ENCODE measurements at regions not wholly inside any gene's neighbourhood (a gene's known extent, or its start where the extent isn't known, plus 50 kb on each side); places are given as distances from the start of the nearest gene placed in this dataset.

- Histone ChIP-seq H3K36me3 (ENCODE audit: control insufficient read depth, insufficient read depth, low read length) (no peaks in the 10 kb centered on the region), H3K27ac (ENCODE audit: low read length) (no peak overlapping the region), H3K9me3 (ENCODE audit: control insufficient read depth, insufficient read depth, low read length) (no peaks in the 10 kb centered on the region), H3K4me3 (ENCODE audit: low read length) (no peak overlapping the region), H3K27me3 (ENCODE audit: control insufficient read depth, insufficient read depth, low read length) (no peaks in the 10 kb centered on the region), H3K4me1 (ENCODE audit: control insufficient read depth, insufficient read depth, low read length) (no peaks in the 10 kb centered on the region)
- Mint-ChIP-seq H3K4me1 (no peaks in the 10 kb centered on the region), H3K27ac (no peak overlapping the region), H3K4me3 (no peak overlapping the region), H3K27me3 (ENCODE audit: low read depth in 2 of 2) (no peaks in the 10 kb centered on the region), H3K9me3 (no peaks in the 10 kb centered on the region), H3K36me3 (no peaks in the 10 kb centered on the region)
- no peak for DNase-seq
- no peak for ATAC-seq
- TF ChIP-seq CTCF (IDR thresholded peaks at IDR 0.05), result no peak
- WGBS (ENCODE audit: insufficient coverage), result 91% methylated on average over 2 of the region's 3 CpGs
- intact Hi-C loops (cut with micrococcal nuclease), result no loop called here
These were observed 173.1 kb downstream of the ETNK1 start for GRCh38 chr12:22798116-22798515.

- ATAC-seq (no peak), DNase-seq (no peak)
- Histone ChIP-seq H3K4me3 (ENCODE audit: low read length) (no peak overlapping the region), H3K4me1 (ENCODE audit: control insufficient read depth, insufficient read depth, low read length) (no peaks in the 10 kb centered on the region), H3K36me3 (ENCODE audit: control insufficient read depth, insufficient read depth, low read length) (no peaks in the 10 kb centered on the region), H3K9me3 (ENCODE audit: control insufficient read depth, insufficient read depth, low read length) (no peaks in the 10 kb centered on the region), H3K27ac (ENCODE audit: low read length) (no peak overlapping the region), H3K27me3 (ENCODE audit: control insufficient read depth, insufficient read depth, low read length) (no peaks in the 10 kb centered on the region)
- intact Hi-C loops (cut with micrococcal nuclease), result no loop called here
- Mint-ChIP-seq H3K4me3 (no peak overlapping the region), H3K27me3 (ENCODE audit: low read depth in 2 of 2) (no peaks in the 10 kb centered on the region), H3K4me1 (no peaks in the 10 kb centered on the region), H3K36me3 (no peaks in the 10 kb centered on the region), H3K27ac (no peak overlapping the region), H3K9me3 (no peaks in the 10 kb centered on the region)
- WGBS (ENCODE audit: insufficient coverage), result 68% methylated on average over 1 of the region's 2 CpGs
- no peak for TF ChIP-seq CTCF (IDR thresholded peaks at IDR 0.05)
These were observed 174.5 kb downstream of the ETNK1 start for GRCh38 chr12:22799503-22799902.

- no peak for TF ChIP-seq CTCF (IDR thresholded peaks at IDR 0.05)
- H3K27me3 Mint-ChIP-seq (ENCODE audit: low read depth in 2 of 2), result no peaks in the 10 kb centered on the region
- intact Hi-C loops (cut with micrococcal nuclease), result no loop called here
- H3K27ac Mint-ChIP-seq, result no peak overlapping the region
- H3K9me3 ChIP-seq (ENCODE audit: control insufficient read depth, insufficient read depth, low read length), result no peaks in the 10 kb centered on the region
- no peaks in the 10 kb centered on the region for H3K4me1 ChIP-seq (ENCODE audit: control insufficient read depth, insufficient read depth, low read length)
- no peaks in the 10 kb centered on the region for H3K4me1 Mint-ChIP-seq
- WGBS (ENCODE audit: insufficient coverage), result no CpG with 5 or more reads among the region's 2 CpGs
- ATAC-seq (no peak), DNase-seq (no peak)
- H3K36me3 ChIP-seq (ENCODE audit: control insufficient read depth, insufficient read depth, low read length), result no peaks in the 10 kb centered on the region
- no peaks in the 10 kb centered on the region for H3K27me3 ChIP-seq (ENCODE audit: control insufficient read depth, insufficient read depth, low read length)
- H3K9me3 Mint-ChIP-seq, result no peaks in the 10 kb centered on the region
- no peaks in the 10 kb centered on the region for H3K36me3 Mint-ChIP-seq
- no peak overlapping the region for H3K27ac ChIP-seq (ENCODE audit: low read length)
- no peak overlapping the region for H3K4me3 ChIP-seq (ENCODE audit: low read length)
- H3K4me3 Mint-ChIP-seq, result no peak overlapping the region
These were observed 175.4 kb downstream of the ETNK1 start for GRCh38 chr12:22800332-22800731.

- TF ChIP-seq CTCF (IDR thresholded peaks at IDR 0.05), result no peak
- Mint-ChIP-seq H3K36me3 (no peaks in the 10 kb centered on the region), H3K27ac (no peak overlapping the region), H3K4me1 (no peaks in the 10 kb centered on the region), H3K27me3 (ENCODE audit: low read depth in 2 of 2) (peaks cover 0 to 4% of the 10 kb centered on the region in 2 donors), H3K4me3 (no peak overlapping the region), H3K9me3 (no peaks in the 10 kb centered on the region)
- no peaks in the 10 kb centered on the region for H3K36me3 ChIP-seq (ENCODE audit: control insufficient read depth, insufficient read depth, low read length)
- H3K27me3 ChIP-seq (ENCODE audit: control insufficient read depth, insufficient read depth, low read length), result no peaks in the 10 kb centered on the region
- DNase-seq (no peak), ATAC-seq (no peak)
- no peaks in the 10 kb centered on the region for H3K4me1 ChIP-seq (ENCODE audit: control insufficient read depth, insufficient read depth, low read length)
- intact Hi-C loops (cut with micrococcal nuclease), result no loop called here
- no peaks in the 10 kb centered on the region for H3K9me3 ChIP-seq (ENCODE audit: control insufficient read depth, insufficient read depth, low read length)
- H3K27ac ChIP-seq (ENCODE audit: low read length), result no peak overlapping the region
- 97% methylated on average over 3 of the region's 4 CpGs for WGBS (ENCODE audit: insufficient coverage)
- no peak overlapping the region for H3K4me3 ChIP-seq (ENCODE audit: low read length)
These were observed 178.1 kb downstream of the ETNK1 start for GRCh38 chr12:22802883-22803630.
